ENCODE measurements at regions not wholly inside any gene's neighbourhood (a gene's known extent, or its start where the extent isn't known, plus 50 kb on each side); places are given as distances from the start of the nearest gene placed in this dataset.

GRCh38 chr9:17942498-17942897 lies 363.6 kb downstream of the SH3GL2 start:
- no peaks in the 10 kb centered on the region for H3K36me3 Mint-ChIP-seq (ENCODE audit: low read depth)
- H3K27me3 Mint-ChIP-seq (ENCODE audit: low read depth): peaks cover 2% of the 10 kb centered on the region
- no peak overlapping the region for H3K4me3 Mint-ChIP-seq
- H3K4me1 Mint-ChIP-seq (ENCODE audit: low read depth): no peaks in the 10 kb centered on the region
- H3K27ac Mint-ChIP-seq: no peak overlapping the region
- H3K9me3 Mint-ChIP-seq: peaks cover 7% of the 10 kb centered on the region
- no peak for DNase-seq
- CTCF ChIA-PET: no interaction called here
- intact Hi-C loops (cut with micrococcal nuclease): no loop called here

DNA sequence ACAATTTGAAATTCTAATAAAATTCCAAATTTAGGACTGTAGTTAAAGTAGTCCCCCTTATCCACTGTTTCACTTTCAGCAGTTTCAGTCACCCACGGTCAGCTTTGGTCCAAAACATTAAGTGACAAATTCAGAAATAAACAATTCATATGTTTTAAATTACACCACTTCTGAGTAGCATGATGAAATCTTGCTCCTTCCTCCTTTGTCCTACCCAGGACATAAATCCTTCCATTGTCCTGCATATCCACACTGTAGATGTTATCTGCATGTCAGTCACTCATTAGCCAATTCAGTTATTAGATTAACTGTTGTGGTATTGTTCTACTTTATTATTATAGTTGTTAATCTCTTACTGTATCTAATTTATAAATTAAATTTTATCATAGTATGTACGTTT lies 376.5 kb downstream of the SH3GL2 start:
- Mint-ChIP-seq H3K4me1 (ENCODE audit: low read depth) (no peaks in the 10 kb centered on the region), H3K27me3 (ENCODE audit: low read depth) (no peaks in the 10 kb centered on the region), H3K36me3 (ENCODE audit: low read depth) (no peaks in the 10 kb centered on the region), H3K27ac (no peak overlapping the region), H3K9me3 (no peaks in the 10 kb centered on the region), H3K4me3 (no peak overlapping the region)
- intact Hi-C loops (cut with micrococcal nuclease): no loop called here
- CTCF ChIA-PET: no interaction called here
- DNase-seq: no peak

- CTCF ChIA-PET: no interaction called here
- Mint-ChIP-seq H3K27me3 (ENCODE audit: low read depth) (no peaks in the 10 kb centered on the region), H3K27ac (no peak overlapping the region), H3K36me3 (ENCODE audit: low read depth) (no peaks in the 10 kb centered on the region), H3K4me3 (no peak overlapping the region), H3K9me3 (no peaks in the 10 kb centered on the region), H3K4me1 (ENCODE audit: low read depth) (no peaks in the 10 kb centered on the region)
- no peak for DNase-seq
- intact Hi-C loops (cut with micrococcal nuclease): no loop called here
Observed at GRCh38 chr9:17958363-17958762, 379.5 kb downstream of the SH3GL2 start.

DNA sequence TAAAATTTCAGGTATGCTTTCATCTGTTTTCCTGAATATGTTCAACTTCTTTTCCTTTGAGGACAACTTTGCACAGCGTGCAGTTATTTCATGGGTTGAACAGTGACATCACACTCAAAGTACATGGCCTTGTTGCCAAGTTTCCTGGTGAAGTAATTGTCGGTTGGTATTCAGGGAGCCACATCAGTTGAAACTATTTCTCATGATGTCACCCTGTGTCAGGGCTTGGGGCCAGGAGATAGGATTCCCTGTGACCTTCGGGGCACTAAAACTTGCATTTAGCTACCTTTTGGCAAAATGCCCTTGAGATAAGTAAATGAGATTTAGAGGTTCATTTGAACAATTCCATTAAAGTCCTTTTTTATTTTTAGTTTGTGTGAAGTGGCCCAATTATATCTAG lies 383.9 kb downstream of the SH3GL2 start:
- H3K36me3 Mint-ChIP-seq (ENCODE audit: low read depth): no peaks in the 10 kb centered on the region
- no peaks in the 10 kb centered on the region for H3K4me1 Mint-ChIP-seq (ENCODE audit: low read depth)
- H3K4me3 Mint-ChIP-seq: no peak overlapping the region
- H3K27me3 Mint-ChIP-seq (ENCODE audit: low read depth): no peaks in the 10 kb centered on the region
- no peak for DNase-seq
- no peaks in the 10 kb centered on the region for H3K9me3 Mint-ChIP-seq
- no peak overlapping the region for H3K27ac Mint-ChIP-seq
- CTCF ChIA-PET: no interaction called here
- intact Hi-C loops (cut with micrococcal nuclease): no loop called here

DNA sequence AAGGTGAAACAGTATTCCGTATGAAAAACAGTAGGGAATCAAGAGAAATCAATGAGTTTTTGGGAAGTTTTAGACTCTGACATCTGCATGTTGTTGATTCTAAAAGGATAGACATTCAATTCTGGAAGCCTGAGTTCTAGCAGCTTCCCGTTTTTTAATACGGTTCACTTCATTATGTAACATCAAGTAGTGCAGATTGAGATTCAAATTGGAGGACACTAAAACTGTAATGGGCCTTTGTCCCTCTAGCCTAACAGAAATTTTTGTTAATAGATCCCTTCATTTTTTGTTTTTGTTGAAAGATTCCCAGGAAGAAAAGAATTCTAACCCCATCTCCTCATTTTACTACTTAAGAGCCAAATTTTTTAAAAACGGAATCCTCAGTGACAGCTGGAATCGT lies 384.6 kb downstream of the SH3GL2 start:
- intact Hi-C loops (cut with micrococcal nuclease): no loop called here
- Mint-ChIP-seq H3K27ac (no peak overlapping the region), H3K36me3 (ENCODE audit: low read depth) (no peaks in the 10 kb centered on the region), H3K9me3 (no peaks in the 10 kb centered on the region), H3K4me3 (no peak overlapping the region), H3K27me3 (ENCODE audit: low read depth) (no peaks in the 10 kb centered on the region), H3K4me1 (ENCODE audit: low read depth) (no peaks in the 10 kb centered on the region)
- CTCF ChIA-PET: no interaction called here
- no peak for DNase-seq

- H3K4me3 Mint-ChIP-seq: no peak overlapping the region
- CTCF ChIA-PET: no interaction called here
- H3K27ac Mint-ChIP-seq: no peak overlapping the region
- H3K9me3 Mint-ChIP-seq: no peaks in the 10 kb centered on the region
- intact Hi-C loops (cut with micrococcal nuclease): no loop called here
- H3K4me1 Mint-ChIP-seq (ENCODE audit: low read depth): no peaks in the 10 kb centered on the region
- H3K36me3 Mint-ChIP-seq (ENCODE audit: low read depth): no peaks in the 10 kb centered on the region
- H3K27me3 Mint-ChIP-seq (ENCODE audit: low read depth): no peaks in the 10 kb centered on the region
- DNase-seq: no peak
Observed at GRCh38 chr9:17967731-17968130, 388.9 kb downstream of the SH3GL2 start.

DNA sequence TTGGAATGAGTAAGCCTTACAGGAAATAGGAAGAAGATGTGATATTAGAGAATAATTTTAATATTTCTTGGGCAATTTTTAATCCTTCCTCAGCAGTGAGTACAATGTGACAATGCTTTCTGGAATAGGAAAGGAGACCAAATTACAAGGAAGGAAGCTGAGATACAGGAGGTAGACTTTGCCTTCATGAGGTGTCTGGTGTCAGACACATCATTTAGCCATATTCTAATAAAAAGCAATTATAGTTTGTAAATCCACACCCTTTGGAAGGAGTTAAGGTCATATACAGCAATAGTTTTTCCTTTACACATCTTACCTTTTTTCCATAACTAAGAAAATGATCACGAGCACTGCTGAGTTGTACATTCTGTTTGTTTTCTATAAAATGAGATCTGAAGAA lies 390.4 kb downstream of the SH3GL2 start:
- intact Hi-C loops (cut with micrococcal nuclease): no loop called here
- DNase-seq: no peak
- Mint-ChIP-seq H3K36me3 (ENCODE audit: low read depth) (no peaks in the 10 kb centered on the region), H3K27me3 (ENCODE audit: low read depth) (no peaks in the 10 kb centered on the region), H3K4me1 (ENCODE audit: low read depth) (no peaks in the 10 kb centered on the region), H3K9me3 (no peaks in the 10 kb centered on the region), H3K27ac (no peak overlapping the region), H3K4me3 (no peak overlapping the region)
- CTCF ChIA-PET: no interaction called here

GRCh38 chr9:17970277-17970676 lies 391.4 kb downstream of the SH3GL2 start:
- no peak overlapping the region for H3K4me3 Mint-ChIP-seq
- H3K27ac Mint-ChIP-seq: no peak overlapping the region
- CTCF ChIA-PET: interaction anchor here (0.6 kb wide), 1 partner anchor 495 kb away, joined by 4 read pairs; no protein-coding TSS in a partner anchor
- no peak for DNase-seq
- no peaks in the 10 kb centered on the region for H3K4me1 Mint-ChIP-seq (ENCODE audit: low read depth)
- intact Hi-C loops (cut with micrococcal nuclease): no loop called here
- no peaks in the 10 kb centered on the region for H3K27me3 Mint-ChIP-seq (ENCODE audit: low read depth)
- H3K36me3 Mint-ChIP-seq (ENCODE audit: low read depth): no peaks in the 10 kb centered on the region
- H3K9me3 Mint-ChIP-seq: peaks cover 5% of the 10 kb centered on the region

- intact Hi-C loops (cut with micrococcal nuclease): no loop called here
- Mint-ChIP-seq H3K36me3 (ENCODE audit: low read depth) (no peaks in the 10 kb centered on the region), H3K4me1 (ENCODE audit: low read depth) (no peaks in the 10 kb centered on the region), H3K9me3 (peaks cover 30% of the 10 kb centered on the region), H3K4me3 (no peak overlapping the region), H3K27me3 (ENCODE audit: low read depth) (no peaks in the 10 kb centered on the region), H3K27ac (no peak overlapping the region)
- DNase-seq: no peak
- CTCF ChIA-PET: no interaction called here
Observed at GRCh38 chr9:17978773-17979172, 399.9 kb downstream of the SH3GL2 start.

GRCh38 chr9:17986595-17986994 lies 407.7 kb downstream of the SH3GL2 start:
- CTCF ChIA-PET: no interaction called here
- Mint-ChIP-seq H3K27ac (no peak overlapping the region), H3K4me3 (no peak overlapping the region), H3K36me3 (ENCODE audit: low read depth) (no peaks in the 10 kb centered on the region), H3K27me3 (ENCODE audit: low read depth) (no peaks in the 10 kb centered on the region), H3K9me3 (peaks cover 1% of the 10 kb centered on the region), H3K4me1 (ENCODE audit: low read depth) (no peaks in the 10 kb centered on the region)
- intact Hi-C loops (cut with micrococcal nuclease): no loop called here
- DNase-seq: no peak

- no peaks in the 10 kb centered on the region for H3K27me3 Mint-ChIP-seq (ENCODE audit: low read depth)
- H3K27ac Mint-ChIP-seq: no peak overlapping the region
- CTCF ChIA-PET: no interaction called here
- intact Hi-C loops (cut with micrococcal nuclease): no loop called here
- H3K4me1 Mint-ChIP-seq (ENCODE audit: low read depth): no peaks in the 10 kb centered on the region
- H3K36me3 Mint-ChIP-seq (ENCODE audit: low read depth): no peaks in the 10 kb centered on the region
- H3K4me3 Mint-ChIP-seq: no peak overlapping the region
- DNase-seq: no peak
- no peaks in the 10 kb centered on the region for H3K9me3 Mint-ChIP-seq
Observed at GRCh38 chr9:17987189-17987588, 408.3 kb downstream of the SH3GL2 start.

DNA sequence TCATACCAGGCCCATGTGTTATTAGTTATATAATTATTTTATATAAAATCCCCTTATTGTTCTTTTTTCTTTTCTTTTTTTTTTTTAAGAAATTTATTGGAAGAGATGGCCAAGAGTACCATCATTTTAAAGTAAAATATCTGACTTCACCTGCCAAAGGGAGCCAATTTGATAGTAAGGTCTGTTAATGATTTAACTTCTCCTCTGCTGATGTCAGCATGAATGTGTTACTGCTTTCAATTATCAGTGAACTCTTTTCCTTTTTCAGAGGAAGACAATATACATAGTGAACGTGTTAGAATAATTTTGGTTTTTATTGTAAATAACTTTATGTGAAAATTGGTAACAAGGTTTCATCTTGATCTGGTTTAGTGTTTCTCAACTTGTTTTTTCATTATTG lies 409.6 kb downstream of the SH3GL2 start:
- Mint-ChIP-seq H3K4me1 (ENCODE audit: low read depth) (no peaks in the 10 kb centered on the region), H3K36me3 (ENCODE audit: low read depth) (no peaks in the 10 kb centered on the region), H3K4me3 (no peak overlapping the region), H3K9me3 (no peaks in the 10 kb centered on the region), H3K27me3 (ENCODE audit: low read depth) (no peaks in the 10 kb centered on the region), H3K27ac (no peak overlapping the region)
- CTCF ChIA-PET: no interaction called here
- DNase-seq: no peak
- intact Hi-C loops (cut with micrococcal nuclease): no loop called here

DNA sequence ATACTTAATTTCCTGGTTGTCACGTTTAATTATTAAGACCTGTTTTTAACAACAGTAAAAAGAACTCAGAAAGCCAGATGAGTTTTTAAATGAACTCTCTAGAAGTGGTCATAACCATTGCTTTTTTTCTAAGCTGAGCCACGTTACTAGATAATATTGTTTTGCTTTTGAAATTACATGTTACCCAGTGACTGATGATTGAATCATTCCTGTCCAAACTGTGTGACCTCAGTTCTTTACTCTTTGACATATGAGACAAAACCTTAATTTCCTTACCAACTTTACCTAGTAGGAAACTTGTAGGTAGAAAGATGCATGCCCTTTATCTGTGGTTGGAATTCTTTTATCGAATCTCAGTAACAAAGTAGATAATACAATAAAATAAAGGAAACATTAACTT lies 411.7 kb downstream of the SH3GL2 start:
- Mint-ChIP-seq H3K27ac (no peak overlapping the region), H3K4me3 (no peak overlapping the region), H3K9me3 (no peaks in the 10 kb centered on the region), H3K27me3 (ENCODE audit: low read depth) (no peaks in the 10 kb centered on the region), H3K4me1 (ENCODE audit: low read depth) (no peaks in the 10 kb centered on the region), H3K36me3 (ENCODE audit: low read depth) (no peaks in the 10 kb centered on the region)
- CTCF ChIA-PET: no interaction called here
- DNase-seq: no peak
- intact Hi-C loops (cut with micrococcal nuclease): no loop called here

DNA sequence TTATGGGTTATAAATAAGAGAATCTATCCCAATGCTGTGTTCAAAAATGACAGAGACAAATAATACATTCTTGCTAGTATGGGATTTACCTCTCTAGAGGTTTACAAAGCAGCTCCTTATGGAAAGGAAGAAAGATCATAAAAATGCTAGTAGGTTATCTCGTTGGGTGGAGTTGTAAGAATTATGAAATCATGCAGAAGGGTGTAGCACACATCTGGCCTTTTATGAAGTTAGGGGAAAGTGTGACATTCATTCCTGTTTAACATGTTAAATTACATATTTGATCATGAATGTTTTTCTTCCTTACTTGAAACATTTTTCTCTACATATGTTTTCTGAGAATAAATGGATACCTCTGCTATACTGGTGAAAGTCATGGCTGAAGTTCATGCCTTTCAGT lies 414.2 kb downstream of the SH3GL2 start:
- no peak for DNase-seq
- Mint-ChIP-seq H3K27ac (no peak overlapping the region), H3K9me3 (no peaks in the 10 kb centered on the region), H3K4me3 (no peak overlapping the region), H3K27me3 (ENCODE audit: low read depth) (no peaks in the 10 kb centered on the region), H3K4me1 (ENCODE audit: low read depth) (no peaks in the 10 kb centered on the region), H3K36me3 (ENCODE audit: low read depth) (no peaks in the 10 kb centered on the region)
- CTCF ChIA-PET: no interaction called here
- intact Hi-C loops (cut with micrococcal nuclease): no loop called here

All from activated naive CD4-positive, alpha-beta T cell treated with anti-CD3 and anti-CD28 coated beads for 36 hours (primary cell).